ENCODE measurements at regions not wholly inside any gene's neighbourhood (a gene's known extent, or its start where the extent isn't known, plus 50 kb on each side); places are given as distances from the start of the nearest gene placed in this dataset.
"Not testable (repeated sequence)": the region's sequence is repeated elsewhere in the genome, so short reads cannot be mapped to it uniquely, and the experiment has no call there.

- Mint-ChIP-seq H3K4me1 (ENCODE audit: low read depth, unreplicated experiment) (peaks cover 5% of the 10 kb centered on the region), H3K27ac (ENCODE audit: unreplicated experiment) (no peak overlapping the region), H3K9me3 (ENCODE audit: unreplicated experiment) (no peaks in the 10 kb centered on the region), H3K27me3 (ENCODE audit: unreplicated experiment) (no peaks in the 10 kb centered on the region), H3K4me3 (ENCODE audit: unreplicated experiment) (no peak overlapping the region), H3K36me3 (ENCODE audit: unreplicated experiment) (no peaks in the 10 kb centered on the region)
- DNase-seq: no peak
- no peak for TF ChIP-seq CTCF (IDR thresholded peaks at IDR 0.05; ENCODE audit: partially characterized antibody, unreplicated experiment)
These were observed 343.9 kb downstream of the MAGEB5 start for GRCh38 chrX:26559855-26560254.

GRCh38 chrX:26558719-26559386 lies 342.9 kb downstream of the MAGEB5 start:
- no peaks in the 10 kb centered on the region for H3K9me3 Mint-ChIP-seq (ENCODE audit: unreplicated experiment)
- DNase-seq: no peak

GRCh38 chrX:26557691-26558321 lies 341.8 kb downstream of the MAGEB5 start:
- Mint-ChIP-seq H3K4me3 (ENCODE audit: unreplicated experiment) (no peak overlapping the region), H3K36me3 (ENCODE audit: unreplicated experiment) (no peaks in the 10 kb centered on the region), H3K4me1 (ENCODE audit: low read depth, unreplicated experiment) (peaks cover 5% of the 10 kb centered on the region), H3K9me3 (ENCODE audit: unreplicated experiment) (no peaks in the 10 kb centered on the region), H3K27ac (ENCODE audit: unreplicated experiment) (no peak overlapping the region), H3K27me3 (ENCODE audit: unreplicated experiment) (no peaks in the 10 kb centered on the region)
- TF ChIP-seq CTCF (IDR thresholded peaks at IDR 0.05; ENCODE audit: partially characterized antibody, unreplicated experiment): no peak
- DNase-seq: no peak

More at GRCh38 chrX:26558719-26559386, 342.9 kb downstream of the MAGEB5 start:
- no peaks in the 10 kb centered on the region for H3K36me3 Mint-ChIP-seq (ENCODE audit: unreplicated experiment)
- H3K27me3 Mint-ChIP-seq (ENCODE audit: unreplicated experiment): no peaks in the 10 kb centered on the region
- peaks cover 5% of the 10 kb centered on the region for H3K4me1 Mint-ChIP-seq (ENCODE audit: low read depth, unreplicated experiment)
- no peak overlapping the region for H3K4me3 Mint-ChIP-seq (ENCODE audit: unreplicated experiment)
- no peak for TF ChIP-seq CTCF (IDR thresholded peaks at IDR 0.05; ENCODE audit: partially characterized antibody, unreplicated experiment)
- no peak overlapping the region for H3K27ac Mint-ChIP-seq (ENCODE audit: unreplicated experiment)

- H3K9me3 Mint-ChIP-seq (ENCODE audit: unreplicated experiment); H3K4me1 Mint-ChIP-seq (ENCODE audit: low read depth, unreplicated experiment); H3K27me3 Mint-ChIP-seq (ENCODE audit: unreplicated experiment); H3K36me3 Mint-ChIP-seq (ENCODE audit: unreplicated experiment); H3K27ac Mint-ChIP-seq (ENCODE audit: unreplicated experiment); H3K4me3 Mint-ChIP-seq (ENCODE audit: unreplicated experiment); DNase-seq: not testable (repeated sequence)
These were observed 309.8 kb downstream of the MAGEB5 start for GRCh38 chrX:26525768-26526167.

GRCh38 chrX:26522501-26522900 lies 306.5 kb downstream of the MAGEB5 start:
- Mint-ChIP-seq H3K36me3 (ENCODE audit: unreplicated experiment) (no peaks in the 10 kb centered on the region), H3K4me3 (ENCODE audit: unreplicated experiment) (no peak overlapping the region), H3K9me3 (ENCODE audit: unreplicated experiment) (peaks cover 2% of the 10 kb centered on the region), H3K27ac (ENCODE audit: unreplicated experiment) (no peak overlapping the region), H3K27me3 (ENCODE audit: unreplicated experiment) (no peaks in the 10 kb centered on the region), H3K4me1 (ENCODE audit: low read depth, unreplicated experiment) (no peaks in the 10 kb centered on the region)
- DNase-seq: no peak
- no peak for TF ChIP-seq CTCF (IDR thresholded peaks at IDR 0.05; ENCODE audit: partially characterized antibody, unreplicated experiment)

Data from glutamatergic neuron (in vitro differentiated cells).